Kidney (tissue), 13 donors: ENCODE measurements at regions not wholly inside any gene's neighbourhood (a gene's known extent, or its start where the extent isn't known, plus 50 kb on each side); places are given as distances from the start of the nearest gene placed in this dataset.

ENCODE experiments used
- DNase-seq, 5 donors: peaks; one replicate each; pipeline ENCODE4 v3.0.0-alpha.2; 2013 to 2020
- FAIRE-seq: peaks from 2 replicates; lab custom pipeline; 2012; peaks lifted over from hg19 to GRCh38; lab: Jason Lieb, UNC
- H3K27ac ChIP-seq, 2 donors: one replicate each; pipeline ENCODE4 v1.7.0; 2013; ENCODE audit warnings: low read depth in 2 of 2, low read length in 2 of 2, inconsistent platforms in 1 of 2
- H3K27me3 ChIP-seq: one replicate; pipeline ENCODE4 v1.7.1; 2013; ENCODE audit warnings: low read length, inconsistent platforms; ENCODE audit not compliant: control insufficient read depth, insufficient read depth
- H3K36me3 ChIP-seq, 3 donors: one replicate each; pipeline versions ENCODE4 v1.7.0 to v1.7.1; 2013; ENCODE audit warnings: low read length in 3 of 3, control low read depth in 1 of 3, inconsistent platforms in 1 of 3; ENCODE audit not compliant: insufficient read depth in 3 of 3, control insufficient read depth in 2 of 3
- H3K4me1 ChIP-seq, 3 donors: one replicate each; pipeline versions ENCODE4 v1.7.0 to v1.7.1; 2013; ENCODE audit warnings: low read length in 3 of 3, inconsistent platforms in 1 of 3, low read depth in 1 of 3; ENCODE audit not compliant: control insufficient read depth in 2 of 3, insufficient read depth in 2 of 3
- H3K4me3 ChIP-seq, 3 donors: one replicate each; pipeline versions ENCODE4 v1.7.0 to v1.8.1; 2013; ENCODE audit warnings: low read length in 3 of 3, control low read depth in 1 of 3, inconsistent platforms in 1 of 3
- H3K9ac ChIP-seq, 3 donors: one replicate each; pipeline versions ENCODE4 v1.7.0 to v1.7.1; 2013; ENCODE audit warnings: low read length in 3 of 3, control low read depth in 1 of 3, inconsistent platforms in 1 of 3
- H3K9me3 ChIP-seq, 3 donors: one replicate each; pipeline versions ENCODE4 v1.7.0 to v1.7.1; 2013; ENCODE audit warnings: low read length in 3 of 3, control low read depth in 1 of 3, inconsistent platforms in 1 of 3; ENCODE audit not compliant: control insufficient read depth in 2 of 3, insufficient read depth in 1 of 3
- CTCF ChIP-seq: IDR thresholded peaks from 3 replicates; pipeline ENCODE4 v1.5.1; 2012; ENCODE audit warnings: mild to moderate bottlenecking, moderate library complexity, borderline replicate concordance; ENCODE audit not compliant: insufficient read depth; ENCODE audit errors: extremely low read depth
- intact Hi-C: fragments of 100-400 bp; cut with DNase I; formaldehyde crosslinking; loops from one replicate; pipeline ENCODE4 v1.11.1; 2022
- donor health status: control.
- donor health status: control.
- donor health status: control.
- donor health status: control.
- donor health status: control.
- donor health status: DM: yes; HTN: yes; CAD: no.
- donor health status: Normal renal cell carcinoma (clear cell type).

GRCh38 chr4:108317377-108317776 lies 148.6 kb upstream of the LEF1 start:
- FAIRE-seq (no peak), DNase-seq (no peak)
- no peaks in the 10 kb centered on the region for H3K36me3 ChIP-seq
- no peak overlapping the region for H3K27ac ChIP-seq
- H3K9ac ChIP-seq, result no peak overlapping the region
- intact Hi-C loops, result no loop called here
- H3K9me3 ChIP-seq, result peaks cover 0 to 7% (median 0%) of the 10 kb centered on the region in 3 donors
- no peaks in the 10 kb centered on the region for H3K4me1 ChIP-seq
- H3K27me3 ChIP-seq, result no peaks in the 10 kb centered on the region
- H3K4me3 ChIP-seq, result no peak overlapping the region
- TF ChIP-seq CTCF, result no peak

- Histone ChIP-seq H3K4me1 (no peaks in the 10 kb centered on the region), H3K36me3 (no peaks in the 10 kb centered on the region), H3K27me3 (no peaks in the 10 kb centered on the region), H3K4me3 (no peak overlapping the region), H3K9me3 (no peaks in the 10 kb centered on the region), H3K9ac (no peak overlapping the region), H3K27ac (no peak overlapping the region)
- DNase-seq (no peak), FAIRE-seq (no peak)
- no peak for TF ChIP-seq CTCF
- intact Hi-C loops, result no loop called here
Measured at GRCh38 chr4:108315694-108316093, 147.0 kb upstream of the LEF1 start.

- no peak for TF ChIP-seq CTCF
- no peak for DNase-seq
Measured at GRCh38 chr4:108314900-108315589, 146.3 kb upstream of the LEF1 start.

More at GRCh38 chr4:108314900-108315589, 146.3 kb upstream of the LEF1 start:
- H3K4me1 ChIP-seq, result no peaks in the 10 kb centered on the region
- H3K9me3 ChIP-seq, result no peaks in the 10 kb centered on the region
- no peaks in the 10 kb centered on the region for H3K27me3 ChIP-seq
- H3K36me3 ChIP-seq, result no peaks in the 10 kb centered on the region
- H3K27ac ChIP-seq, result no peak overlapping the region
- no peak overlapping the region for H3K4me3 ChIP-seq
- no peak overlapping the region for H3K9ac ChIP-seq
- no peak for FAIRE-seq
- intact Hi-C loops, result no loop called here
